NCI-H510A treated with DMSO at 0.1 percent for 48 hours (cell line): ENCODE measurements at regions not wholly inside any gene's neighbourhood (a gene's known extent, or its start where the extent isn't known, plus 50 kb on each side); places are given as distances from the start of the nearest gene placed in this dataset.

Experiments used
- DNase-seq: peaks from one replicate; lab custom pipeline; 2025; lab: John Stamatoyannopoulos, UW

DNA sequence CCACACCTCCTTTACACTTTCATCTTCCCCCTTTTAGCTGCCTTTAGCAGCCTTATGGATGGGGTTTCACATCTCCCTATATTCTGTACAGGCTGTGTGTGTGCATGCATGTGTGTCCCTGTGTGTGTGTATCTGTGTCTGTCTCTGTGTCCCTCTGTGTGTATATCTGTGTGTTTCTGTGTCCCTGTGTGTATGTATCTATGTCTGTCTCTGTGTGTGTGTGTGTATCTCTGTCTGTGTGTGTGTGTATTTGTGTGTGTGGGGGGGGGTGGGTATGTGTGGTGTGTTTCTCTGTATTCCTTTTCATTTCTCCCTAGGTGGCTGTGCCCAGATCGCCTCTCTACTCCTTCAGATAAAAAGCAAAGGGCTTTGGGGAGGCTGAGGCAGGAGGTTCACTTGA, 52.2 kb upstream of the CD83 start:
- no peak for DNase-seq

DNA sequence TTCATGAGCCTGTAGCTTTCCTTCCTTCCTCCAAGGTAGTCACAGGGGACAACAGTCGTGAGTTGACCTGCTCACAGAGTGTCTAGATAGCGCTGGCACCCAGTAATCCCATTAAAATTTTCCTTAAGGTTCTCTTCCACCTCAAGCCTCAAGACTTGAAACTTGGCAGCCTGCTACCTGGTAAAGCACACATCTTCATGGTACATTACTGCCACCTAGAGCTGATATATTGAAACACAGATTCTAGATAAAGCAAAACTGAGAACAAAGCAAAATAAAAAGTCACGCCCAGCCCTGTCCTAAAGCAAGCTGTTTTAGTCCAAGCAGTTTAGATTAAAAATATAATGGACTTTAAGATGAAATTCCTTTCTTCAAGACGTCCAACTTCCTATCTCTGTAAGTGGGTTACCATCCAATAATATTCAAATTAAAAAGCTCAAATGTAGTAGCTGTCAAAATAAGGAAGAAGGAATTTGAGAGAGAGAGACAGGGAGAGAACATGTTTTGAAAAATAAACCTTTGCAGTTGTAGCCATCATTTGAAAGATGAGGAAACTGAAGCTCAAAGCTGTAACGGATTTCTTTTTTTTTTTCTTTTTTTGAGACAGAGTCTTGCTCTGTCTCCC, 50.7 kb upstream of the CD83 start:
- peak; percentile 86 for DNase-seq

DNA sequence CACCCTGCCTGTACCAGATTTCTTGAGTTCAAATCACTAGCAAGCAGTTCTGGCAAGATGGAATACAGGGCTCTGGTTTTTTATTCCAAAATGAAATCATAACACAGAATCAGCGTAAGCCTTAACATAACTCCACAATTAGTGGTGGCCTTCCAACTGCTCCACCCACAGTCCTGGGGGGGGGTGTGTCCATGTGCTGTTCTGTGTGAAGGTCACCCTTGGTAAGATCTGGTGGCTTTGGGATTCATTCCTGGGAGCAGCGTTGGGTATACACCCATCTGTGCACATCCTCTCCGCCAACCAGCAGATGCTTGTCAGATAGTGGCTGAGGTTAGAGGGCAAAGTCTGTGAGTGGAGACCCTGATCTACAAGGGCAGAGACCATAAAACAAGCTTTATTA, 49.9 kb upstream of the CD83 start:
- no peak for DNase-seq
